Lung microvascular endothelial cell (primary cell): ENCODE measurements at regions not wholly inside any gene's neighbourhood (a gene's known extent, or its start where the extent isn't known, plus 50 kb on each side); places are given as distances from the start of the nearest gene placed in this dataset.

Experiments
- DNase-seq, 2 donors: peaks; one replicate each; pipeline versions ENCODE4 v3.0.0 to v3.0.0-alpha.2; 2010; ENCODE audit warnings: low read depth in 2 of 2

GRCh38 chr15:67892559-67893377, 52.9 kb upstream of the RNU6-1 start:
- DNase-seq = no peak

- no peak for DNase-seq
Measured at GRCh38 chr15:67895237-67895636, 55.4 kb upstream of the RNU6-1 start.

- no peak for DNase-seq
Measured at GRCh38 chr15:67897646-67898339, 57.9 kb upstream of the RNU6-1 start.

GRCh38 chr15:67899596-67900283, 59.9 kb upstream of the RNU6-1 start:
- DNase-seq = no peak

GRCh38 chr15:67900621-67901147, 60.8 kb upstream of the RNU6-1 start:
- no peak for DNase-seq

GRCh38 chr15:67901922-67902321, 62.1 kb upstream of the RNU6-1 start:
- no peak for DNase-seq

GRCh38 chr15:67902579-67903009, 62.7 kb upstream of the RNU6-1 start:
- DNase-seq = no peak

- DNase-seq = no peak
Measured at GRCh38 chr15:67903708-67904107, 63.9 kb upstream of the RNU6-1 start.

- no peak for DNase-seq
Measured at GRCh38 chr15:67905628-67906027, 65.8 kb upstream of the RNU6-1 start.

- peak in 1 of 2 donors; percentile 37 for DNase-seq
Measured at GRCh38 chr15:67906382-67906781, 66.5 kb upstream of the RNU6-1 start.

GRCh38 chr15:67907184-67907723, 67.4 kb upstream of the RNU6-1 start:
- DNase-seq = no peak

GRCh38 chr15:67908756-67909155, 68.9 kb upstream of the RNU6-1 start:
- no peak for DNase-seq

- no peak for DNase-seq
Measured at GRCh38 chr15:67911727-67912126, 71.9 kb upstream of the RNU6-1 start.

GRCh38 chr15:67914028-67914427, 74.2 kb upstream of the RNU6-1 start:
- no peak for DNase-seq

GRCh38 chr15:67914537-67915460, 75.0 kb upstream of the RNU6-1 start:
- DNase-seq = no peak

GRCh38 chr15:67915461-67916374, 75.9 kb upstream of the RNU6-1 start:
- DNase-seq = peak in 1 of 2 donors; percentile 42

- no peak for DNase-seq
Measured at GRCh38 chr15:67916565-67916964, 76.7 kb upstream of the RNU6-1 start.

GRCh38 chr15:67917037-67917436, 77.2 kb upstream of the RNU6-1 start:
- no peak for DNase-seq

GRCh38 chr15:67917636-67918035, 77.8 kb upstream of the RNU6-1 start:
- DNase-seq = no peak
